ENCODE measurements at regions not wholly inside any gene's neighbourhood (a gene's known extent, or its start where the extent isn't known, plus 50 kb on each side); places are given as distances from the start of the nearest gene placed in this dataset.

GRCh38 chr1:208309771-208310170 lies 65.6 kb upstream of the PLXNA2 start:
- H3K4me3 Mint-ChIP-seq (ENCODE audit: low read depth) = no peak overlapping the region
- no peaks in the 10 kb centered on the region for H3K36me3 Mint-ChIP-seq (ENCODE audit: insufficient read depth)
- no peak overlapping the region for H3K27ac Mint-ChIP-seq
- no peaks in the 10 kb centered on the region for H3K9me3 Mint-ChIP-seq (ENCODE audit: low read depth)
- peaks cover 10% of the 10 kb centered on the region for H3K27me3 Mint-ChIP-seq
- no peak for TF ChIP-seq CTCF (IDR thresholded peaks at IDR 0.05; ENCODE audit: unreplicated experiment)
- no peak for DNase-seq (ENCODE audit: low spot score, unreplicated experiment)
- H3K4me1 Mint-ChIP-seq (ENCODE audit: low read depth) = no peaks in the 10 kb centered on the region

GRCh38 chr1:208312706-208313105 lies 68.5 kb upstream of the PLXNA2 start:
- no peaks in the 10 kb centered on the region for H3K4me1 Mint-ChIP-seq (ENCODE audit: low read depth)
- no peak for DNase-seq (ENCODE audit: low spot score, unreplicated experiment)
- H3K4me3 Mint-ChIP-seq (ENCODE audit: low read depth) = no peak overlapping the region
- H3K27ac Mint-ChIP-seq = no peak overlapping the region
- no peaks in the 10 kb centered on the region for H3K9me3 Mint-ChIP-seq (ENCODE audit: low read depth)
- H3K27me3 Mint-ChIP-seq = peaks cover 24% of the 10 kb centered on the region
- no peak for TF ChIP-seq CTCF (IDR thresholded peaks at IDR 0.05; ENCODE audit: unreplicated experiment)
- H3K36me3 Mint-ChIP-seq (ENCODE audit: insufficient read depth) = no peaks in the 10 kb centered on the region

- no peaks in the 10 kb centered on the region for H3K36me3 Mint-ChIP-seq (ENCODE audit: insufficient read depth)
- DNase-seq (ENCODE audit: low spot score, unreplicated experiment) = no peak
- no peaks in the 10 kb centered on the region for H3K9me3 Mint-ChIP-seq (ENCODE audit: low read depth)
- no peak overlapping the region for H3K27ac Mint-ChIP-seq
- no peaks in the 10 kb centered on the region for H3K4me1 Mint-ChIP-seq (ENCODE audit: low read depth)
- no peak for TF ChIP-seq CTCF (IDR thresholded peaks at IDR 0.05; ENCODE audit: unreplicated experiment)
- no peak overlapping the region for H3K4me3 Mint-ChIP-seq (ENCODE audit: low read depth)
- H3K27me3 Mint-ChIP-seq = peaks cover 39% of the 10 kb centered on the region
Measured at GRCh38 chr1:208314431-208314830, 70.2 kb upstream of the PLXNA2 start.

- no peak for TF ChIP-seq CTCF (IDR thresholded peaks at IDR 0.05; ENCODE audit: unreplicated experiment)
- no peak overlapping the region for H3K4me3 Mint-ChIP-seq (ENCODE audit: low read depth)
Measured at GRCh38 chr1:208318150-208318734, 74.1 kb upstream of the PLXNA2 start.

GRCh38 chr1:208324005-208324404 lies 79.8 kb upstream of the PLXNA2 start:
- TF ChIP-seq CTCF (IDR thresholded peaks at IDR 0.05; ENCODE audit: unreplicated experiment) = no peak
- H3K36me3 Mint-ChIP-seq (ENCODE audit: insufficient read depth) = no peaks in the 10 kb centered on the region
- peaks cover 5% of the 10 kb centered on the region for H3K27me3 Mint-ChIP-seq
- no peak for DNase-seq (ENCODE audit: low spot score, unreplicated experiment)
- no peak overlapping the region for H3K4me3 Mint-ChIP-seq (ENCODE audit: low read depth)
- no peak overlapping the region for H3K27ac Mint-ChIP-seq
- no peaks in the 10 kb centered on the region for H3K9me3 Mint-ChIP-seq (ENCODE audit: low read depth)
- no peaks in the 10 kb centered on the region for H3K4me1 Mint-ChIP-seq (ENCODE audit: low read depth)

More at GRCh38 chr1:208318150-208318734, 74.1 kb upstream of the PLXNA2 start:
- Mint-ChIP-seq H3K36me3 (ENCODE audit: insufficient read depth) (no peaks in the 10 kb centered on the region), H3K4me1 (ENCODE audit: low read depth) (no peaks in the 10 kb centered on the region), H3K27me3 (peaks cover 30% of the 10 kb centered on the region), H3K27ac (no peak overlapping the region), H3K9me3 (ENCODE audit: low read depth) (no peaks in the 10 kb centered on the region)
- DNase-seq (ENCODE audit: low spot score, unreplicated experiment) = no peak
